SK-N-SH treated with all-trans-retinoic acid at 6 μM for 48 hours (cell line): ENCODE measurements at regions not wholly inside any gene's neighbourhood (a gene's known extent, or its start where the extent isn't known, plus 50 kb on each side); places are given as distances from the start of the nearest gene placed in this dataset.

Experiments used
- ATAC-seq: fragments of 200-7000 bp; cut with Tn5 transposase; 3 replicates; pipeline ENCODE4 v1.9.1; 2020; ENCODE audit warnings: mild to moderate bottlenecking, moderate library complexity
- ARNTL ChIP-seq: fragments of 450-650 bp; formaldehyde crosslinking; IDR thresholded peaks from 2 replicates; pipeline ENCODE4 v1.5.0; 2020; ENCODE audit warnings: low read depth, mild to moderate bottlenecking, moderate library complexity, borderline replicate concordance
- BACH2 ChIP-seq: fragments of 250-450 bp; sonication (Bioruptor Pico); IDR thresholded peaks from 2 replicates; pipeline ENCODE4 v1.9.0; 2021; ENCODE audit warnings: mild to moderate bottlenecking, borderline replicate concordance
- CREB5 ChIP-seq: fragments of 250-450 bp; sonication (Bioruptor Pico); IDR thresholded peaks from 2 replicates; pipeline ENCODE4 v1.5.1; 2020; ENCODE audit warnings: low read depth, mild to moderate bottlenecking, moderate library complexity
- CSDC2 ChIP-seq: fragments of 250-450 bp; sonication (Bioruptor Pico); IDR thresholded peaks from 2 replicates; pipeline ENCODE4 v1.5.0; 2020; ENCODE audit warnings: mild to moderate bottlenecking, moderate library complexity
- CSRNP3 ChIP-seq: fragments of 250-450 bp; sonication (Bioruptor Pico); IDR thresholded peaks from 2 replicates; pipeline ENCODE4 v1.5.1; 2021; ENCODE audit warnings: mild to moderate bottlenecking, moderate library complexity
- GLIS3 ChIP-seq: fragments of 250-450 bp; sonication (Bioruptor Pico); IDR thresholded peaks from 2 replicates; pipeline ENCODE4 v1.5.0; 2020; ENCODE audit warnings: mild to moderate bottlenecking, moderate library complexity
- ISL1 ChIP-seq: fragments of 250-450 bp; sonication (Bioruptor Pico); IDR thresholded peaks from 2 replicates; pipeline ENCODE4 v2.1.2; 2022; ENCODE audit warnings: mild to moderate bottlenecking, moderate library complexity
- OSR1 ChIP-seq: fragments of 250-450 bp; sonication (Bioruptor Pico); IDR thresholded peaks from 2 replicates; pipeline ENCODE4 v1.8.0; 2022; ENCODE audit warnings: moderate library complexity, mild to moderate bottlenecking, inconsistent platforms
- PATZ1 ChIP-seq: fragments of 250-450 bp; sonication (Bioruptor Pico); IDR thresholded peaks from 2 replicates; pipeline ENCODE4 v1.8.0; 2020; ENCODE audit warnings: mild to moderate bottlenecking, moderate library complexity, borderline replicate concordance
- POU6F1 ChIP-seq: fragments of 250-450 bp; sonication (Bioruptor Pico); IDR thresholded peaks from 2 replicates; pipeline ENCODE4 v1.8.0; 2021; ENCODE audit warnings: low read depth, mild to moderate bottlenecking, moderate library complexity, borderline replicate concordance
- PPARA ChIP-seq: fragments of 250-450 bp; sonication (Bioruptor Pico); IDR thresholded peaks from 2 replicates; pipeline ENCODE4 v1.5.0; 2020; ENCODE audit warnings: mild to moderate bottlenecking, borderline replicate concordance
- RARB ChIP-seq: fragments of 250-450 bp; sonication (Bioruptor Pico); IDR thresholded peaks from 2 replicates; pipeline ENCODE4 v1.8.0; 2021; ENCODE audit warnings: mild to moderate bottlenecking, moderate library complexity
- SNAI2 ChIP-seq: fragments of 250-450 bp; sonication (Bioruptor Pico); IDR thresholded peaks from 2 replicates; pipeline ENCODE4 v1.5.0; 2020; ENCODE audit warnings: mild to moderate bottlenecking, moderate library complexity
- TCF4 ChIP-seq: fragments of 250-450 bp; sonication (Bioruptor Pico); IDR thresholded peaks from 2 replicates; pipeline ENCODE4 v1.8.0; 2021; ENCODE audit warnings: mild to moderate bottlenecking, moderate library complexity, borderline replicate concordance
- TOX ChIP-seq: fragments of 250-450 bp; sonication (Bioruptor Pico); IDR thresholded peaks from 2 replicates; pipeline ENCODE4 v1.8.0; 2021; ENCODE audit warnings: mild to moderate bottlenecking, moderate library complexity, borderline replicate concordance
- TSHZ2 ChIP-seq: fragments of 250-450 bp; sonication (Bioruptor Pico); IDR thresholded peaks from 2 replicates; pipeline ENCODE4 v1.5.0; 2020; ENCODE audit warnings: mild to moderate bottlenecking, moderate library complexity
- ZFP3 ChIP-seq: fragments of 250-450 bp; sonication (Bioruptor Pico); IDR thresholded peaks from 2 replicates; pipeline ENCODE4 v1.5.0; 2020; ENCODE audit warnings: mild to moderate bottlenecking, moderate library complexity
- ZNF565 ChIP-seq: fragments of 450-650 bp; formaldehyde crosslinking; conservative IDR thresholded peaks from 2 replicates; pipeline ENCODE4 v1.5.0; 2020; ENCODE audit warnings: low read depth, mild to moderate bottlenecking, moderate library complexity
- ZNF70 ChIP-seq: fragments of 450-650 bp; formaldehyde crosslinking; IDR thresholded peaks from 2 replicates; pipeline ENCODE4 v1.5.0; 2020; ENCODE audit warnings: mild to moderate bottlenecking, moderate library complexity
- ZNF8 ChIP-seq: fragments of 450-650 bp; formaldehyde crosslinking; IDR thresholded peaks from 2 replicates; pipeline ENCODE4 v1.5.0; 2020; ENCODE audit warnings: mild to moderate bottlenecking, moderate library complexity

GRCh38 chr10:2948127-2948854, 119.1 kb upstream of the PFKP start:
- no peak for TF ChIP-seq OSR1 (CRISPR knock-in tag)
- no peak for TF ChIP-seq GLIS3 (CRISPR knock-in tag)
- no peak for TF ChIP-seq RARB (CRISPR knock-in tag)
- TF ChIP-seq ISL1 (CRISPR knock-in tag): no peak
- no peak for ATAC-seq

- no peak for ATAC-seq
These were observed 122.6 kb upstream of the PFKP start for GRCh38 chr10:2944788-2945187.

GRCh38 chr10:2943932-2944614, 123.3 kb upstream of the PFKP start:
- ATAC-seq: no peak
- TF ChIP-seq ARNTL: no peak
- TF ChIP-seq ZFP3 (CRISPR knock-in tag): no peak
- TF ChIP-seq CSDC2 (CRISPR knock-in tag): no peak
- TF ChIP-seq GLIS3 (CRISPR knock-in tag): no peak

More at GRCh38 chr10:2944788-2945187, 122.6 kb upstream of the PFKP start:
- TF ChIP-seq ISL1 (CRISPR knock-in tag) (no peak), TCF4 (CRISPR knock-in tag) (no peak), RARB (CRISPR knock-in tag) (no peak), SNAI2 (CRISPR knock-in tag) (no peak), ZNF565 (CRISPR knock-in tag) (no peak), BACH2 (CRISPR knock-in tag) (no peak), ZNF8 (no peak), PPARA (CRISPR knock-in tag) (no peak), TOX (CRISPR knock-in tag) (no peak), PATZ1 (CRISPR knock-in tag) (no peak), CSRNP3 (CRISPR knock-in tag) (no peak)
- TF ChIP-seq, all 23 proteins: peak for 0

GRCh38 chr10:2942938-2943337, 124.4 kb upstream of the PFKP start:
- no peak for ATAC-seq
- TF ChIP-seq RARB (CRISPR knock-in tag) (no peak), CSRNP3 (CRISPR knock-in tag) (no peak), PATZ1 (CRISPR knock-in tag) (no peak), ZNF8 (no peak), ARNTL (no peak), SNAI2 (CRISPR knock-in tag) (no peak), TCF4 (CRISPR knock-in tag) (no peak), ZNF70 (CRISPR knock-in tag) (no peak), TOX (CRISPR knock-in tag) (no peak), POU6F1 (no peak), CREB5 (CRISPR knock-in tag) (no peak), TSHZ2 (CRISPR knock-in tag) (no peak), OSR1 (CRISPR knock-in tag) (no peak)
